ENCODE measurements at regions not wholly inside any gene's neighbourhood (a gene's known extent, or its start where the extent isn't known, plus 50 kb on each side); places are given as distances from the start of the nearest gene placed in this dataset.

DNA sequence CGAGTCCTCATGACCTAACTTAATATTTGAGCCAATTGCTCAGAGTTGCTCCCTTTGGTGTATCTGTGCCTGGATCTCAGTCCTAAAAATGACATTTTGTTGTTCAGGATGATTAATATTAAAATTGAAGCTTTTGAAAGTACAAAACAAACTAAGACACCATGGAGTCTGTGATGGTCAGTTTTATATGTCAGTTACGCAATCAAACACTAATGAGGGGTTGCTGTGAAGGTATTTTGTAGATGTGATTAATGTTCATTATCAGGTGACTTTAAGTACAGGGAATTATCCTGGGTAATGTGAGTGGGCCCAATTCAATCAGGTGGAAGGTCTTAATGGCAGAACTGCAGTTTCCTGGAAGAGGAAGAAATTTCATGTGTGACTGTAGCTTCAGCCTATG, 546.7 kb downstream of the REEP3 start:
- DNase-seq: no peak

GRCh38 chr10:64070241-64070640, 549.0 kb downstream of the REEP3 start:
- peak in 8 of 56 donors; percentile 6 to 25 (median 10) for DNase-seq

GRCh38 chr10:64071218-64071617, 550.0 kb downstream of the REEP3 start:
- DNase-seq: no peak

GRCh38 chr10:64075604-64076003, 554.4 kb downstream of the REEP3 start:
- DNase-seq: no peak

DNA sequence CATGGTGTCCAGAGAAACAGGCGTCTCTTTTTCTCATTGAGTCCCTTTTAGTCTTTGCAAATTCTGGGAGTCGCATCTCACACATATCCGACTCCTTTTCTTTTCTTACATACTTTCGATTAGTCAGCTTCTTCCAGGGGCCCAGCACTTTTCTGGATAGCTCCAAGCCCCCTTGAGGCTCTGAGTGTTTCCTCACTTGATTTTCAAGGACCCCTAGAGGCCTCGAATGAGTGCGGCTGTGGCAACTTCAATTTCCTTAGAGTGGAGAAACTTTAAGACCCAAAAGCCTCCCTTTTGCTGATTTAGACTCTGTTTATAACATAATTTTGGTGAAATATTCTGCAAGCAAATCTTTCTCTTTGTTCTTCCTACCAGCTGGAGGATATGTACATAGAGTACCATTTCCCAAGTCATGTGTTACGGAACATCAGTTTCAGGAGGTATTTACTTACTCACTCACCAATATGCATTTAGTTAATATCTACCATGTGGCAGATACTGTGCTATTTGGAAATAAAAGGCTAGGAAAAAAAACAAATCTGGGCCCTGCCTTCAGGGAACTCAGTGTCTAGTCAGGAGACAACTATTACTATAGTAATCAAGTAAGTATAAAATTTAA, 555.2 kb downstream of the REEP3 start:
- no peak for DNase-seq

- no peak for DNase-seq
Measured at GRCh38 chr10:64079341-64079740, 558.1 kb downstream of the REEP3 start.

GRCh38 chr10:64080071-64080470, 558.9 kb downstream of the REEP3 start:
- DNase-seq: no peak

DNA sequence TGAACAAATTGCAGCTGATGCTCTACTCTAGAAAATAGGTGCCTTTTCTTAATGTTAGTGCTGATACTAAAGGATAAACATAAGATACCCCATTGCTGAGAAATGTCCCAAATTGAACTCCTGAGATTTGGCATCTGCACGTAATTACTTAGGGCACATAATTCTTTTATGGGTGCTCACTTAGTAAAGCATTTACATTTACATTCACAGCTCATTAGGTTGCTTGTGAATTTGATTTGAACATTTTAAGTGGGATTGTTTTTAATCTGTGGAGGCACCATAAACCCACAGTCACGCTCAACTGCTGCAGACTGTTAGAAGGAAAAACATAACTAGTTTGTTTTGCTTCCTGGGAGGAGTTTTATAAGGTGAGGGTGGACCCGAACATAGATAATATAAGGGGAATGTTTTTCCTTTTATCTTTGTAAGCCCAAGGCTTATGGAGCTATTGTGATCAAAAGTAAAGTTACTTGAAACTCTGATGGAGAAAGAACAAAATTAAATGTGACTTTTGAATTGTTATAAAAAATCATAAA, 560.8 kb downstream of the REEP3 start:
- DNase-seq: no peak

- no peak for DNase-seq
Measured at GRCh38 chr10:64086083-64086767, 565.0 kb downstream of the REEP3 start.

DNA sequence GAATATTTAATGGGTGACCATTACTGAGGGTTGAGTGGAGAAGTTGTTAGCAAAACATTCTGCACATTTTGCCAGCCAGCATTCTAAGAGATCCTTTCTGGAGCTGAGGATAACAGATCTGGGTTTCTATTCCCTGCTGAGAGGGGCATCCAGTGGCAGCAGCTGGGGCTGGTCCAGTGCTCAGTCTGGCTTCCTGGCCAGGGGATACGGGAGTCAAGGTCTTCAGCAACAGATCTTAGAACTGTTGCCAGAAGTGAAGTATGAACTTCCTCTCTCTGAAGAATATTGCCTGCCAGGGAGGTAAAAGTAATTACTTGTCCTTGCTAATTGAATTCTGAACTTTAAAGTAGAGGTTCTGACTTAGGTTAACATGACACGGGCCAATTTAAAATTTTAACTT, 568.4 kb downstream of the REEP3 start:
- no peak for DNase-seq

DNA sequence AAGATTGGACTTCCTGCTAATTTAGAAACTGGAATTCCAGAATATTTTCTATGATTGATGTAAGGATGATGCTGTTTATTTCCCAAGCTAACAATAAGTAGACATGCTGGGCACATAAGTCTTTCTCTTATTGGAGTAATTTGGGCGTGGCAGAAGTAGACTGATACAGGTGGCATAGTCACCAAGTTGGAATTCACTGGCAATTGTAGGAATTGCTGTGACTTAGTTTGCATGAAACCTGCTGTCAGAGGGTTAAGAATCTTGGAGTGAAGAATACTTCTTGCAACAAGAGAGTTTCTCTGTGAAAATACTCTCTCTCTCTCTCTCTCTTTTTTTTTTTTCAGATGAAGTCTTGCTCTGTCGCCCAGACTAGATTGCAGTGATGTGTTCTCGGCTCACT, 569.7 kb downstream of the REEP3 start:
- no peak for DNase-seq

DNA sequence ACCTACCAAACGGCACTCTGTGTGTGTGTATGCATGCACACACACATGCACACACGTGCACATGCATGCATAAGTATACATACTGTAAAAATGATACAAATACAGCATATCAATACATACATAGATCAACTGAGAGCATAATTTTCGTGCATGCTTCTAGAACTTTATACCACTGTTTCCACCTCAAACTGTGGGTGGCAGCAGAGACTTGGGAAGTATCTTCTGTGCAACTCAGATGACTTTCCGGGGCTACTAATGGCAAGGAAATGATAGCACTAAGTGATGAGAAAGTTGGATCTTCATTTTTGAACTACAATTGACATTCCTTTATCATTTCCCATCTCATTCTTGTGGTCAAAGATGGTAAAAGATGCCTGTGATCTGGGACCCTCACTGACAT, 570.7 kb downstream of the REEP3 start:
- peak in 31 of 56 donors; percentile 1 to 58 (median 12) for DNase-seq

GRCh38 chr10:64093304-64093703, 572.1 kb downstream of the REEP3 start:
- DNase-seq: no peak

GRCh38 chr10:64093946-64094535, 572.8 kb downstream of the REEP3 start:
- no peak for DNase-seq

- no peak for DNase-seq
Measured at GRCh38 chr10:64096941-64097340, 575.7 kb downstream of the REEP3 start.

- no peak for DNase-seq
Measured at GRCh38 chr10:64097391-64098122, 576.4 kb downstream of the REEP3 start.

DNA sequence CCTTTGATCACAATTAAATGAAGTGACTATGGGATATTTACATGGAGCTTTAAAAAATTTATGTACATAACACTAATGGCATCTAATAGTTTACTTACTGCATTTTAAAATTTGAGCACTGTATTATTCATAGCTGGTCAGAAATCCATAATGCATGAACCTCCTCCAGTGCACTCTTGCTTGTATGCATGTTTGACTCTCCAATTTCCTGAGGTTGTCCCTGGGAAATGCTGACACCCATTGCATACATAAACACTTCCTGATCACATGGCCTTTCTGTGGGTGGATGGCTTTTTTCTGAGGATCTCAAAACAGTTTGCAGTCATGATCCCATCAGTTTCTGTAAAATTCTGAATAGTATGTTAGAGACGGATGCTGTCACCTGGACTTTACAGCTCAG, 577.8 kb downstream of the REEP3 start:
- no peak for DNase-seq

DNA sequence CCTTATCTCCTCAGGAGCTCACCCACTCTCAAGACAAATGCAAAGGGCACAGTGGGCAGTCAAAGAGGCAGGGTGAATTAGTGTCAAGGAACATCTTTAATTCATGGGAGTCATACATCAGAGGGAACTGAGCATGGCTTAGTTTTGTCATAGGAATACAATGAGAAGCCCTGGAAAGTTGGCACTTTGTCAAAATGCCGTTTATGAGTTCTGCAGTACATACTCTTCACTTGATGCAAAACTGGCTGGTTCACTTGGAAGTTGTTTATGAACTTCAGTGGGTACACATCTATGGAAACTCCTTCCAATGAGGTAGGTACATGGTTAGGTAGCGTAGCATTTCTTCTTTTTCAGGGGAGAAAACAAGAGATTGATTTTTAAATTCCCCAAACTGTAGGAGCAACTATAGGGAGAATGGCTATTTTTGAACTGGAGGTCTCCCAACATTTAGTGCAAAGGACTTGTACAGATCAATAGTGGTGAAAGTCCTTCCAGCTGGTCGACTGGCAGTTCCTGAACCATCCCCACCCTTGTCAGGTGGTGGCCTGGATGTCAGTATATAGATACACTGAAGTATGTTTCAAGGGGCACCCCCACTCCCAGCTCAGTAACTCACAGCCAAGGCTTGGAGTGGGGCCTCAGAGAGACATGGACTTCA, 580.5 kb downstream of the REEP3 start:
- DNase-seq: no peak

DNA sequence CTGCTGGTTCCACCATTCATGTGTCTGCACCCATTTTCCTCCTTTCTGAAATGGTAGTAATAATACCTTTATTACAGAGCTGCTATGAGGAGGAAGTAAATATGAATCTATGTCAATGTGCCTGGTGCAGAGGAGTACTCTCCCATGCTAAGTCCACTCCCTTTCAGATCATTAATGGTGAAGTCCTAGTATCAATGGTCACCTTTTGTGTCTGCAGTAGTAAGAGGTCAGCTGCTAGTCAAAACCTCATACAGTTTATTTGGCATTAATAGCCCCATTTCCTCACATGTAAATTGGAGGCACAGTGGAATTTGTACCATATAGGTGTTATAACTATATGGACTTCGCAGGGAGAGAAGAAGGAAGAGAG, 581.0 kb downstream of the REEP3 start:
- DNase-seq: no peak

- DNase-seq: no peak
Measured at GRCh38 chr10:64102916-64103315, 581.7 kb downstream of the REEP3 start.

- DNase-seq: peak in 1 of 56 donors; percentile 74
Measured at GRCh38 chr10:64103750-64104470, 582.7 kb downstream of the REEP3 start.
